ENCODE measurements at regions not wholly inside any gene's neighbourhood (a gene's known extent, or its start where the extent isn't known, plus 50 kb on each side); places are given as distances from the start of the nearest gene placed in this dataset.

GRCh38 chr6:128711149-128711548 lies 171.8 kb upstream of the LAMA2 start:
- TF ChIP-seq CTCF (IDR thresholded peaks at IDR 0.05) (no peak), REST (IDR thresholded peaks at IDR 0.05; ENCODE audit: insufficient read depth in 1 of 2, low read depth in 2 of 2, low read length in 1 of 2) (no peak), SIN3A (IDR thresholded peaks at IDR 0.05; ENCODE audit: borderline replicate concordance, insufficient read depth, low read depth, low read length) (no peak), POLR2AphosphoS5 (IDR thresholded peaks at IDR 0.05; ENCODE audit: low read depth, low read length) (no peak)

Data from Panc1 (cell line).